ENCODE measurements at regions not wholly inside any gene's neighbourhood (a gene's known extent, or its start where the extent isn't known, plus 50 kb on each side); places are given as distances from the start of the nearest gene placed in this dataset.

- TF ChIP-seq CTCF (IDR thresholded peaks at IDR 0.05; ENCODE audit: poor library complexity, severe bottlenecking) (no peak), EZH2 (IDR thresholded peaks at IDR 0.05; ENCODE audit: borderline replicate concordance, insufficient read depth, low read length, poor library complexity, severe bottlenecking) (no peak), MXI1 (conservative IDR thresholded peaks at IDR 0.05; ENCODE audit: poor library complexity, severe bottlenecking) (no peak), SMC3 (conservative IDR thresholded peaks at IDR 0.05; ENCODE audit: poor library complexity) (no peak), POLR2AphosphoS5 (IDR thresholded peaks at IDR 0.05) (no peak)
Measured at GRCh38 chr14:84017495-84017894, 1512.4 kb upstream of the FLRT2 start.
